Transverse colon (tissue), 4 donors: ENCODE measurements at regions not wholly inside any gene's neighbourhood (a gene's known extent, or its start where the extent isn't known, plus 50 kb on each side); places are given as distances from the start of the nearest gene placed in this dataset.
A peak's percentile ranks its signal among the peaks of the same experiment; 100 is the strongest.

ENCODE experiments used
- DNase-seq: peaks from one replicate; pipeline ENCODE4 v3.0.0-alpha.2; 2019
- H3K27ac ChIP-seq, 4 donors: fragments of 200-600 bp; sonication (generic); 2 replicates each; pipeline ENCODE4 v1.5.1; 2016 to 2018; ENCODE audit warnings: inconsistent platforms in 4 of 4
- H3K27me3 ChIP-seq: fragments of 200-600 bp; sonication (generic); 2 replicates; pipeline ENCODE4 v1.5.1; 2017; ENCODE audit warnings: inconsistent platforms
- H3K36me3 ChIP-seq, 4 donors: fragments of 200-600 bp; sonication (generic); 2 replicates each; pipeline ENCODE4 v1.5.1; 2017 to 2019; ENCODE audit warnings: inconsistent platforms in 4 of 4
- H3K4me1 ChIP-seq, 4 donors: fragments of 200-600 bp; sonication (generic); 2 replicates each; pipeline ENCODE4 v1.5.1; 2017 to 2020; ENCODE audit warnings: inconsistent platforms in 4 of 4
- H3K4me3 ChIP-seq, 4 donors: fragments of 200-600 bp; sonication (generic); 1 replicate in 1 of 4; 2 replicates in 3 of 4; pipeline versions ENCODE4 v1.5.1 to v1.6.1; 2017 to 2019; ENCODE audit warnings: inconsistent platforms in 4 of 4
- H3K9me3 ChIP-seq, 2 donors: fragments of 200-600 bp; sonication (generic); 2 replicates each; pipeline ENCODE4 v1.5.1; 2017 to 2019; ENCODE audit warnings: inconsistent platforms in 2 of 2
- CTCF ChIP-seq, 5 experiments: fragments of 200-600 bp in 3 of 5; fragments of 450-650 bp in 2 of 5; sonication (generic) in 3 of 5; IDR thresholded peaks; 1 replicate in 2 of 5; 2 replicates in 3 of 5; pipeline ENCODE4 v1.5.1; 2016 to 2017; ENCODE audit warnings: antibody characterized with exemption in 5 of 5, inconsistent platforms in 3 of 5, mild to moderate bottlenecking in 2 of 5, moderate library complexity in 1 of 5
- EP300 ChIP-seq: sonication (generic); formaldehyde crosslinking; IDR thresholded peaks from one replicate; pipeline ENCODE4 v1.6.1; 2017; ENCODE audit warnings: antibody characterized with exemption, low read depth
- POLR2A ChIP-seq: fragments of 450-650 bp; IDR thresholded peaks from one replicate; pipeline ENCODE4 v1.6.1; 2016; ENCODE audit warnings: antibody characterized with exemption, mild to moderate bottlenecking, moderate library complexity
- POLR2AphosphoS5 ChIP-seq, 3 donors: sonication (generic); formaldehyde crosslinking; IDR thresholded peaks; one replicate each; pipeline ENCODE4 v1.6.1; 2016; ENCODE audit warnings: antibody characterized with exemption in 3 of 3
- WGBS, 2 donors: methylation state at CpG; one replicate each; pipeline ENCODE4 v1.1.5; 2018; ENCODE audit warnings: low coverage in 1 of 2; 5-methylcytosine and 5-hydroxymethylcytosine counted together
- in situ Hi-C, 4 donors: fragments of 200-750 bp; cut with MboI; loops; one replicate each; pipeline versions ENCODE4 v1.15.0 to v1.15.1; 2017; ENCODE audit warnings: low sequenced_read_pairs in 3 of 4, low pct_ligation_motif_present in 1 of 4, low pct_unique_long_range_greater_than_20kb in 1 of 4
- intact Hi-C: fragments of 100-400 bp; cut with DNase I; formaldehyde crosslinking; loops from one replicate; pipeline ENCODE4 v1.15.1; 2023; ENCODE audit warnings: low total_unique reads

- H3K27me3 ChIP-seq = no peaks in the 10 kb centered on the region
- H3K4me1 ChIP-seq = no peaks in the 10 kb centered on the region
- in situ Hi-C loops (loop anchor here in 1 of 4 donors (10.0 kb wide), 1 partner anchor 201 kb away; no protein-coding TSS in a partner anchor), intact Hi-C loops (no loop called here)
- H3K4me3 ChIP-seq = no peak overlapping the region
- peaks cover 0 to 5% (median 0%) of the 10 kb centered on the region in 4 donors for H3K36me3 ChIP-seq
- H3K27ac ChIP-seq = no peak overlapping the region
- TF ChIP-seq POLR2AphosphoS5 (IDR thresholded peaks at IDR 0.05) (no peak), CTCF (IDR thresholded peaks at IDR 0.05) (no peak), EP300 (no peak), POLR2A (no peak)
- no peak for DNase-seq
- no peaks in the 10 kb centered on the region for H3K9me3 ChIP-seq
These were observed 111.5 kb downstream of the CYRIA start for GRCh38 chr2:16554060-16554583.

GRCh38 chr2:16553226-16553625, 112.4 kb downstream of the CYRIA start:
- Histone ChIP-seq H3K4me1 (no peaks in the 10 kb centered on the region), H3K27me3 (no peaks in the 10 kb centered on the region), H3K27ac (no peak overlapping the region), H3K9me3 (no peaks in the 10 kb centered on the region), H3K36me3 (no peaks in the 10 kb centered on the region), H3K4me3 (no peak overlapping the region)
- intact Hi-C loops (no loop called here), in situ Hi-C loops (loop anchor here in 1 of 4 donors (10.0 kb wide), 1 partner anchor 202 kb away; no protein-coding TSS in a partner anchor)
- peak; percentile 35 to 52 (median 40) for TF ChIP-seq CTCF (IDR thresholded peaks at IDR 0.05)
- TF ChIP-seq EP300 = no peak
- DNase-seq = peak; percentile 12
- WGBS, 2 donors = 40 to 49% methylated on average over 3 to 4 of the region's 4 CpGs

GRCh38 chr2:16552202-16552601, 113.4 kb downstream of the CYRIA start:
- TF ChIP-seq EP300 = no peak
- TF ChIP-seq POLR2AphosphoS5 (IDR thresholded peaks at IDR 0.05) = no peak
- DNase-seq = no peak
- WGBS, 2 donors = 62 to 69% methylated on average over 4 of the region's 4 CpGs
- Histone ChIP-seq H3K27ac (no peak overlapping the region), H3K4me1 (no peaks in the 10 kb centered on the region), H3K27me3 (no peaks in the 10 kb centered on the region), H3K36me3 (no peaks in the 10 kb centered on the region), H3K4me3 (no peak overlapping the region), H3K9me3 (no peaks in the 10 kb centered on the region)
- in situ Hi-C loops (loop anchor here in 1 of 4 donors (10.0 kb wide), 1 partner anchor 203 kb away; no protein-coding TSS in a partner anchor), intact Hi-C loops (no loop called here)

GRCh38 chr2:16548036-16548435, 117.6 kb downstream of the CYRIA start:
- H3K9me3 ChIP-seq = no peaks in the 10 kb centered on the region
- no peaks in the 10 kb centered on the region for H3K36me3 ChIP-seq
- 82% methylated on average over 2 of the region's 2 CpGs for WGBS, 2 donors
- no peak overlapping the region for H3K27ac ChIP-seq
- H3K4me1 ChIP-seq = no peaks in the 10 kb centered on the region
- no peaks in the 10 kb centered on the region for H3K27me3 ChIP-seq
- intact Hi-C loops = no loop called here
- DNase-seq = no peak
- in situ Hi-C loops = no loop called here
- H3K4me3 ChIP-seq = no peak overlapping the region
- TF ChIP-seq CTCF (IDR thresholded peaks at IDR 0.05) = no peak
- TF ChIP-seq POLR2A = no peak
- no peak for TF ChIP-seq POLR2AphosphoS5 (IDR thresholded peaks at IDR 0.05)
- no peak for TF ChIP-seq EP300
